Retinal pigment epithelial cell (primary cell): ENCODE measurements at regions not wholly inside any gene's neighbourhood (a gene's known extent, or its start where the extent isn't known, plus 50 kb on each side); places are given as distances from the start of the nearest gene placed in this dataset.
"Not testable (repeated sequence)": the region's sequence is repeated elsewhere in the genome, so short reads cannot be mapped to it uniquely, and the experiment has no call there.

Experiments
- DNase-seq: peaks from one replicate; pipeline ENCODE4 v3.0.0-alpha.2; 2010; ENCODE audit warnings: low read depth
- H3K4me3 ChIP-seq: 2 replicates; pipeline ENCODE4 v1.5.1; 2011; ENCODE audit warnings: mild to moderate bottlenecking, low read length, control low read depth, moderate library complexity
- TF ChIP-seq, protein P1 (sequence below): conservative IDR thresholded peaks from 2 replicates; pipeline ENCODE4 v1.5.1; 2011; ENCODE audit warnings: low read depth, low read length, control low read depth, inconsistent platforms

DNA sequence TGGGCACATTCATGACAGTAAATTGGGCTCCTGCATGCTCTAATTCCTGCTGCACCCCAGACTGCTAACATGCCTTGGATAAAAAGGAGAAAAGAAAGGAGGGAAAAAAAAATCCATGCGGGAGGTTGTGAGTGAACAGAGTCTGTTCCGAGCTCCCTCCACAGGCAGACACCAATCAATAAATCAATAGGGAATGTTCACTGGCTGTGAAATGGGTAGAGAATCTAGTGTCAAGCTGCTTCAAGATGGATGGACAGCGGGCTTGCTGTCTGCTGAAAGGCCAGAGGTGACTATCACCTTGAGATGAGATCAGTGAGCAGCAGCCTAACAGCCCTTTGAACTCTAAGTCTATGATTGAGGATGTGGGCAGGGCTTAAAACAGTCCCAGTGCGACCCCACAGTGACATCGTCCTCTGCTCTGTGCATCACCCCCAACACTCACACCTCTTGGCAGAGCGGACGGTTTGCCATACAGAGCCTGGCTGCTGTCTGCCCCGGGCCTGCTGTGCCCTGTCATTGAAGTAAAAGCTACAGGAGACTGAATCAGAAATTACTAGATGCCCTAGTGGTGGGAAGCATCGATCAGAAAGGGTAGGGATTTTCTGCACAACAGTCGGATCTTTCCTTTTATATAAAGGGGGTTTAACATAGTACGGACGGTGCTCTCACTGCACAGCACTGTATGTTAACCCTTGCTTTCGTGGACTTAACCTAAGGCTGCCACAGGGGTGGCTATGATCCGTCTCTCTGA, 247.9 kb upstream of the ONECUT1 start:
- TF ChIP-seq, protein P1, sequence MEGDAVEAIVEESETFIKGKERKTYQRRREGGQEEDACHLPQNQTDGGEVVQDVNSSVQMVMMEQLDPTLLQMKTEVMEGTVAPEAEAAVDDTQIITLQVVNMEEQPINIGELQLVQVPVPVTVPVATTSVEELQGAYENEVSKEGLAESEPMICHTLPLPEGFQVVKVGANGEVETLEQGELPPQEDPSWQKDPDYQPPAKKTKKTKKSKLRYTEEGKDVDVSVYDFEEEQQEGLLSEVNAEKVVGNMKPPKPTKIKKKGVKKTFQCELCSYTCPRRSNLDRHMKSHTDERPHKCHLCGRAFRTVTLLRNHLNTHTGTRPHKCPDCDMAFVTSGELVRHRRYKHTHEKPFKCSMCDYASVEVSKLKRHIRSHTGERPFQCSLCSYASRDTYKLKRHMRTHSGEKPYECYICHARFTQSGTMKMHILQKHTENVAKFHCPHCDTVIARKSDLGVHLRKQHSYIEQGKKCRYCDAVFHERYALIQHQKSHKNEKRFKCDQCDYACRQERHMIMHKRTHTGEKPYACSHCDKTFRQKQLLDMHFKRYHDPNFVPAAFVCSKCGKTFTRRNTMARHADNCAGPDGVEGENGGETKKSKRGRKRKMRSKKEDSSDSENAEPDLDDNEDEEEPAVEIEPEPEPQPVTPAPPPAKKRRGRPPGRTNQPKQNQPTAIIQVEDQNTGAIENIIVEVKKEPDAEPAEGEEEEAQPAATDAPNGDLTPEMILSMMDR = no peak
- DNase-seq = no peak
- H3K4me3 ChIP-seq = no peak overlapping the region

DNA sequence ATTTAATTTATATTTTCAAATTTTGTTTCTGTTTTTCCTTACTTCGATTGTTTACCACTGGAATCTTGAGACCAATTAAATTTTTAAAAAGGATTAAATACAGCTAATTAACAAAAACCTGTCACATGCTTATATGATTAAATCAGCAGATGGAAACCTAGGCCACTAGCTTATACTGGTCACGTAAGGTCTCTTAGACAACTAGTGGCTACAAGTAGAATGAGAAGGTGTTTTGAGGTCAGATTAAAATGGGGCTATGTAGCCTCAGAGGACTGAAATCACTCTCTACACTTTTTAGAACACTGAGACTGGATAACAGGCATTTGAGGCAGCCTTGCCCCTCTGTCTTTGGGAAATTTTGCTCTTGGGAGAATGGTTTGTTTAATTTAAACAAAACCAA, 246.5 kb upstream of the ONECUT1 start:
- no peak overlapping the region for H3K4me3 ChIP-seq
- TF ChIP-seq, protein P1 = no peak
- no peak for DNase-seq

DNA sequence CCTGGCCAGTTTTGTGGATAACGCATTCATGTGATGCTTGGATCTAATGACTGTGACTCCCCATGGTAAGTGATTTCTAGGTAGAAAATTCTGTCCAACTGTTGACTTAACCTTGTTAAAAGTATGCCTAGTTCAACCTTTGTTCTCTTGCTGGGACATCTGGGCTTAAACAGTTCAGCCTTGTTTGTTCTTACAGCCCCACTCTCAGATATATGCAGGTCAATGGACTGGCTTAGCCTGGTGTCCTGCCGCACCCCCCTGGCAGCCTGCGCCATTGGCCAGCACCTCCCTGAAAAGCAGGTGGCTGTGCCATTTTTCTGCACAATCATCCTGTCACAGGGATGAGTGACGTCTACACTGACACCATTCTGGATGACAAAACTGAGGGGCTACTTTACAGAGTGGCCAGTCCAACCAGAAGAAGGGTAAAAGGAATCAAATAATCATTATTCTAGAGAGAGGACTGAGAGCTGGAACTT, 244.7 kb upstream of the ONECUT1 start:
- no peak for DNase-seq
- TF ChIP-seq, protein P1 = no peak

DNA sequence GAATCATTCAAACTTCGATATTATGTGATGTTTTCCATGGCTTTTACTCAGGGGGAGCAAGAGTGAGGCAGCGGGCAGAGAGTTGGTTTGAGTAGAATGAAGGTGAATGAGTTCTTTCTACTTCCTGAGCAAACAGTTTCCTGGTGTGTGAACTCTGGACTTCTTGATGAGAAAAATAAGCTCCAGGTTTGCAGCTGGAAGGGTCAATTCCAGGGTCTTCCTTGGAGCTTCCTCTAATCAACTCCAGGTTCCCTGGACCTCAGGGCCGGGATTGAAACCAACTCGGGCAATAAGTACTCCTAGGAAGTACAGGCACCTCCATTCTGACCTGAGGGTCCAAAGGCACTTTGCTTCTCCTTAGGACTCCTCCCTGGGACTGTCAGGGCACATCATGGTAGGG, 243.6 kb upstream of the ONECUT1 start:
- TF ChIP-seq, protein P1 = no peak
- no peak overlapping the region for H3K4me3 ChIP-seq
- no peak for DNase-seq

More for the DNA sequence above, 244.7 kb upstream of the ONECUT1 start:
- H3K4me3 ChIP-seq = no peak overlapping the region

DNA sequence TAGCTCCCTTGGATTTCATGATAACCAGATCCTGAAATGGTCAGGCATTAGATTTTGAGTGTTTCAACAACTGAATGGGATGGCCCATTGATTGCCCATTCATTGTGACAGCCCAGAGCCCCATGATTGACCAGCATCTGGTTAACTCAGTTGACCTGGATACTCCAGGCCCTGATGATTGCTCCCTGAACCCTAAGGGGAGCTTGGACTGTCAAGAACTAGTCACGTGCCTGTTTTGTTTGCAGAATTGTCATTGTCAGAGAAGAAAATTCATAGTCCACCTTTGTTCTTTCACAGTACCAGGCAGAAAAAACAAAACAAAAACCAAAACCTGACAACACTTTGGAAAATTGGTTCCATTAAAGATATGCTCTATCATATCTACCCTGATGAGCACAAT, 241.3 kb upstream of the ONECUT1 start:
- no peak for DNase-seq
- TF ChIP-seq, protein P1 = no peak
- no peak overlapping the region for H3K4me3 ChIP-seq

DNA sequence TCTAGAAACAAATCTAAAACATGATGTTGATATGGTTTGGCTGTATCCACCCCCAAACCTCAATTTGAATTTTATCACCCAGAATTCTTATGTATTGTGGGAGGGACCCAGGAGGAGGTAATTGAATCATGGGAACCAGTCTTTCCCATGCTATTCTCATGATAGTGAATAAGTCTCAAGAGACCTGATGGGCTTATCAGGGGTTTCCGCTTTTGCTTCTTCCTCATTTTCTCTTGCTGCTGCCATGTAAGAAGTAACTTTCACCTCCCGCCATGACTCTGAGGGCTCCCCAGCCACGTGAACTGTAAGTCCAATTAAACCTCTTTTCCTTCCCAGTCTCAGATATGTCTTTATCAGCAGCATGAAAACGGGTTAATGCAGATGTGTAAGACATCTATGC, 232.7 kb upstream of the ONECUT1 start:
- TF ChIP-seq, protein P1 = no peak
- no peak overlapping the region for H3K4me3 ChIP-seq
- DNase-seq = no peak

DNA sequence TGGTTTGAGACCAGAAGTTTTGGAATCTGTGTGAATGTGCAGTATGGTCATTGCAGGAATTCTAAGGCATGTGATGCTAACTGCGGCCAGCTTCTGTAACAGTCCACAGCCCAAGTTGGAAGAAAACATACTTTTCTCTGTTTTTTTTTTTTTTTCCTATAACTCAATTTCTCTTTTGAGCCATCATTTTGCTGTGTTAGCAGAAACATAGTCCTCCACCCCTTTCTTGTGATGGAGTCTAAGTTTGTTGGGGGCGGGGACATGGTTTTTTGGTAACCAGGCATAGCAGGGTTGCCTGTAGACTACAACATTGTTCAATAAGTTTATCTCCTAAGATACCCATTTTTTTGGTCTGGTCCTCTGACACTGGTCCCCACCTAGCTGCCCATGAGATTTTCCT, 223.2 kb upstream of the ONECUT1 start:
- TF ChIP-seq, protein P1 = no peak
- H3K4me3 ChIP-seq = no peak overlapping the region
- no peak for DNase-seq

DNA sequence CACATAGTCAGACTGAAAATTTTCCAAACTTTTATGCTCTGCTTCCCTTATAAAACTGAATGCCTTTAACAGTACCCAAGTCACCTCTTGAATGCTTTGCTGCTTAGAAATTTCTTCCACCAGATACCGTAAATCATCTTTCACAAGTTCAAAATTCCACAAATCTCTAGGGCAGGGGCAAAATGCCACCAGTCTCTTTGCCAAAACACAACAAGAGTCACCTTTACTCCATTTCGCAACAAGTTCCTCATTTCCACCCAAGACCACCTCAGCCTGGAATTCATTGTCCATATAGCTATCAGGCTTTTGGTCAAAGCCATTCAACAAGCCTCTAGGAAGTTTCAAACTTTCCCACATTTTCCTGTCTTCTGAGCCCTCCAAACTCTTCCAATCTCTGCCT, 221.6 kb upstream of the ONECUT1 start:
- H3K4me3 ChIP-seq, DNase-seq: not testable (repeated sequence)
